ENCODE measurements at regions not wholly inside any gene's neighbourhood (a gene's known extent, or its start where the extent isn't known, plus 50 kb on each side); places are given as distances from the start of the nearest gene placed in this dataset.

DNA sequence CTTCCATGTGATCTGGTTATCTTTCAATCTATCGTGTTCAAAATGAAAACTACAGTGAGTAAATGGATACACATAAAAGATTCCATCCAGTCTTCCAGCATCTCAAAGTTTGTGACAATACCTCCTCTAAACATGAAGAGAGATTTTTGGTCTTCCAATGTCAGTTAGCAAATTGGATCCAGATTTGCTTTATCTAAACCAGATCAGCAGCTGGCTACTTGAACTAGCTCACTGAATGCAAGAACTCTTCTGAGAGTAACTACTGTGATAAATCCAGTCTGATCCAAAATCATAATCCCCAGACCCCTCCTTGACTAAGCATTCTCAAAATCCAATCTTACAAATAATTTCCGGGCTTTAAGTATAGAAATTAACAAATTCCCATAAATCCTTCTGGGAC, 2177.9 kb upstream of the C9orf72 start:
- TF ChIP-seq, protein P1, sequence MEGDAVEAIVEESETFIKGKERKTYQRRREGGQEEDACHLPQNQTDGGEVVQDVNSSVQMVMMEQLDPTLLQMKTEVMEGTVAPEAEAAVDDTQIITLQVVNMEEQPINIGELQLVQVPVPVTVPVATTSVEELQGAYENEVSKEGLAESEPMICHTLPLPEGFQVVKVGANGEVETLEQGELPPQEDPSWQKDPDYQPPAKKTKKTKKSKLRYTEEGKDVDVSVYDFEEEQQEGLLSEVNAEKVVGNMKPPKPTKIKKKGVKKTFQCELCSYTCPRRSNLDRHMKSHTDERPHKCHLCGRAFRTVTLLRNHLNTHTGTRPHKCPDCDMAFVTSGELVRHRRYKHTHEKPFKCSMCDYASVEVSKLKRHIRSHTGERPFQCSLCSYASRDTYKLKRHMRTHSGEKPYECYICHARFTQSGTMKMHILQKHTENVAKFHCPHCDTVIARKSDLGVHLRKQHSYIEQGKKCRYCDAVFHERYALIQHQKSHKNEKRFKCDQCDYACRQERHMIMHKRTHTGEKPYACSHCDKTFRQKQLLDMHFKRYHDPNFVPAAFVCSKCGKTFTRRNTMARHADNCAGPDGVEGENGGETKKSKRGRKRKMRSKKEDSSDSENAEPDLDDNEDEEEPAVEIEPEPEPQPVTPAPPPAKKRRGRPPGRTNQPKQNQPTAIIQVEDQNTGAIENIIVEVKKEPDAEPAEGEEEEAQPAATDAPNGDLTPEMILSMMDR (conservative IDR thresholded peaks at IDR 0.05; ENCODE audit: low read length): no peak
- no peak for TF ChIP-seq EZH2phosphoT487 (IDR thresholded peaks at IDR 0.05; ENCODE audit: borderline replicate concordance)

All from Loucy (cell line).